ENCODE measurements at regions not wholly inside any gene's neighbourhood (a gene's known extent, or its start where the extent isn't known, plus 50 kb on each side); places are given as distances from the start of the nearest gene placed in this dataset.
A peak's percentile ranks its signal among the peaks of the same experiment; 100 is the strongest.
"Not testable (repeated sequence)": the region's sequence is repeated elsewhere in the genome, so short reads cannot be mapped to it uniquely, and the experiment has no call there.

GRCh38 chr5:91983869-91984268, 600.8 kb upstream of the ARRDC3 start:
- DNase-seq (ENCODE audit: low spot score) (no peak), FAIRE-seq (no peak)

GRCh38 chr5:91978221-91978882, 595.2 kb upstream of the ARRDC3 start:
- DNase-seq (ENCODE audit: low spot score) (no peak), FAIRE-seq (no peak)

GRCh38 chr5:91977579-91977978, 594.5 kb upstream of the ARRDC3 start:
- DNase-seq (ENCODE audit: low spot score) (no peak), FAIRE-seq (no peak)

- FAIRE-seq = no peak
Observed at GRCh38 chr5:91976451-91976850, 593.3 kb upstream of the ARRDC3 start.

GRCh38 chr5:91963166-91963565, 580.0 kb upstream of the ARRDC3 start:
- DNase-seq (ENCODE audit: low spot score) (no peak), FAIRE-seq (no peak)

More at GRCh38 chr5:91976451-91976850, 593.3 kb upstream of the ARRDC3 start:
- no peak for DNase-seq (ENCODE audit: low spot score)

- FAIRE-seq = no peak
- DNase-seq (ENCODE audit: low spot score) = no peak
Observed at GRCh38 chr5:91957666-91958065, 574.5 kb upstream of the ARRDC3 start.

- DNase-seq (ENCODE audit: low spot score) (no peak), FAIRE-seq (no peak)
Observed at GRCh38 chr5:91956738-91957137, 573.6 kb upstream of the ARRDC3 start.

GRCh38 chr5:91955610-91956009, 572.5 kb upstream of the ARRDC3 start:
- no peak for DNase-seq (ENCODE audit: low spot score)
- no peak for FAIRE-seq

- FAIRE-seq = no peak
- DNase-seq (ENCODE audit: low spot score) = no peak
Observed at GRCh38 chr5:91954136-91954535, 571.0 kb upstream of the ARRDC3 start.

- no peak for DNase-seq (ENCODE audit: low spot score)
- no peak for FAIRE-seq
Observed at GRCh38 chr5:91950328-91950727, 567.2 kb upstream of the ARRDC3 start.

- FAIRE-seq (no peak), DNase-seq (ENCODE audit: low spot score) (no peak)
Observed at GRCh38 chr5:91946870-91947269, 563.8 kb upstream of the ARRDC3 start.

GRCh38 chr5:91941588-91941987, 558.5 kb upstream of the ARRDC3 start:
- no peak for FAIRE-seq
- DNase-seq (ENCODE audit: low spot score) = no peak

GRCh38 chr5:91938441-91938840, 555.3 kb upstream of the ARRDC3 start:
- DNase-seq (ENCODE audit: low spot score) (no peak), FAIRE-seq (no peak)

GRCh38 chr5:91937121-91937520, 554.0 kb upstream of the ARRDC3 start:
- DNase-seq (ENCODE audit: low spot score) (no peak), FAIRE-seq (no peak)

GRCh38 chr5:91929522-91929817, 546.4 kb upstream of the ARRDC3 start:
- no peak for FAIRE-seq

GRCh38 chr5:91928754-91929521, 545.8 kb upstream of the ARRDC3 start:
- FAIRE-seq (peak; percentile 30), DNase-seq (ENCODE audit: low spot score) (peak; percentile 5)

More at GRCh38 chr5:91929522-91929817, 546.4 kb upstream of the ARRDC3 start:
- DNase-seq (ENCODE audit: low spot score) = no peak

GRCh38 chr5:91927439-91927838, 544.3 kb upstream of the ARRDC3 start:
- DNase-seq (ENCODE audit: low spot score) = no peak
- no peak for FAIRE-seq

- DNase-seq (ENCODE audit: low spot score) (no peak), FAIRE-seq (no peak)
Observed at GRCh38 chr5:91925249-91925648, 542.1 kb upstream of the ARRDC3 start.

GRCh38 chr5:91917037-91917814, 534.1 kb upstream of the ARRDC3 start:
- FAIRE-seq = not testable (repeated sequence)

GRCh38 chr5:91910655-91911054, 527.5 kb upstream of the ARRDC3 start:
- no peak for FAIRE-seq
- no peak for DNase-seq (ENCODE audit: low spot score)

More at GRCh38 chr5:91917037-91917814, 534.1 kb upstream of the ARRDC3 start:
- DNase-seq (ENCODE audit: low spot score) = not testable (repeated sequence)

GRCh38 chr5:91910247-91910646, 527.1 kb upstream of the ARRDC3 start:
- FAIRE-seq = no peak
- DNase-seq (ENCODE audit: low spot score) = no peak

- DNase-seq (ENCODE audit: low spot score) (no peak), FAIRE-seq (no peak)
Observed at GRCh38 chr5:91906494-91906893, 523.4 kb upstream of the ARRDC3 start.

All from RCC 7860 (cell line).